ENCODE measurements at regions not wholly inside any gene's neighbourhood (a gene's known extent, or its start where the extent isn't known, plus 50 kb on each side); places are given as distances from the start of the nearest gene placed in this dataset.

DNA sequence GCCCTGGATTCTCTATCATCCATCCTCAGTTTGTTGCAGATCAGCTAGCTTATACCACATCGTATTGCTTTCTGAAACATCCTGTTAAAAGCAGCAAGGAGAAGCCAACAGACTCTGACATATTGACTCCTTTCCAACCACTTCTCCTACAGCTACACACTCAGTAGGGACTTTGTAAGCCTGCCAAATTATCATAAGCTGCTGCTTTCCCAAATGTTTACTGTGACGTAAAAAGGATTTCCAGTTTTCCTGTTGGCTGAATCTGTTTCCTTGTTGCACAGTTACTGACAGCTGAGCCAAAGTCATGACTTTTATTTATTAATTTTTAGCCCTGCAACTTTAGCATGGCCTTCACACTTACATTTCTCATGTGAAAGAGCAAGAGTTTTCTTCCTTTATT, 294.3 kb downstream of the KCNJ3 start:
- no peak for ATAC-seq
- FAIRE-seq = no peak
- DNase-seq (ENCODE audit: extremely low read depth in 1 of 4, low spot score in 3 of 4) = no peak
- Histone ChIP-seq H3K9me3 (replicated peaks; ENCODE audit: control insufficient read depth, insufficient read depth, low read depth, low read length) (no peaks in the 10 kb centered on the region), H3K4me2 (ENCODE audit: insufficient read depth, low read length) (no peak overlapping the region), H3K4me3 (no peak overlapping the region), H3K36me3 (ENCODE audit: control insufficient read depth, insufficient read depth, low read length) (no peaks in the 10 kb centered on the region), H2AFZ (ENCODE audit: low read depth, low read length) (no peak overlapping the region), H3K9me1 (ENCODE audit: control insufficient read depth, insufficient read depth, low read length) (no peaks in the 10 kb centered on the region), H3K79me2 (ENCODE audit: control insufficient read depth, insufficient read depth, low read length) (no peaks in the 10 kb centered on the region), H4K20me1 (replicated peaks; ENCODE audit: control insufficient read depth, insufficient read depth, low read length) (no peaks in the 10 kb centered on the region), H3K9ac (ENCODE audit: insufficient read depth in 1 of 2, low read depth in 2 of 2, low read length in 2 of 2) (no peak overlapping the region), H3K27me3 (ENCODE audit: control insufficient read depth in 2 of 2, insufficient read depth in 2 of 2, low read length in 2 of 2) (no peaks in the 10 kb centered on the region), H3K27ac (ENCODE audit: extremely low read depth, low read depth, low read length) (no peak overlapping the region), H3K4me1 (replicated peaks in 1 of 2; ENCODE audit: control insufficient read depth in 2 of 2, insufficient read depth in 2 of 2, low read length in 2 of 2) (no peaks in the 10 kb centered on the region)
- intact Hi-C loops (cut with micrococcal nuclease) (no loop called here), in situ Hi-C loops (cut with MboI) (no loop called here)
- POLR2A ChIA-PET = no interaction called here
- WGBS (ENCODE audit: insufficient coverage, low coverage, missing lambda C conversion rate) = 0% methylated on average over 2 of the region's 2 CpGs
- CTCF ChIA-PET (ENCODE audit: low intra/inter-chr PET ratio) = no interaction called here
- BruUV-seq (replicated peaks) = no TSS peak
- TF ChIP-seq RBM15 (IDR thresholded peaks at IDR 0.05; ENCODE audit: insufficient read depth, low read length) (no peak), HOXB6 (CRISPR knock-in tag; IDR thresholded peaks at IDR 0.05; ENCODE audit: borderline replicate concordance) (no peak), BMI1 (IDR thresholded peaks at IDR 0.05; ENCODE audit: low read length) (no peak), GABPB2 (CRISPR knock-in tag; conservative IDR thresholded peaks at IDR 0.05) (no peak), FIP1L1 (IDR thresholded peaks at IDR 0.05; ENCODE audit: low read depth, low read length, poor library complexity, severe bottlenecking) (no peak), ZNF780A (CRISPR knock-in tag; IDR thresholded peaks at IDR 0.05) (no peak), TOE1 (IDR thresholded peaks at IDR 0.05; ENCODE audit: borderline replicate concordance) (no peak), TOE1 (CRISPR knock-in tag; IDR thresholded peaks at IDR 0.05; ENCODE audit: borderline replicate concordance, low read depth) (no peak), ZBTB7A (IDR thresholded peaks at IDR 0.05; ENCODE audit: borderline replicate concordance, control insufficient read depth, low read depth, low read length) (no peak), RBFOX2 (IDR thresholded peaks at IDR 0.05; ENCODE audit: low read depth, low read length) (no peak), ZNF436 (CRISPR knock-in tag; IDR thresholded peaks at IDR 0.05) (no peak), CBFA2T2 (conservative IDR thresholded peaks at IDR 0.05) (no peak), SMAD2 (IDR thresholded peaks at IDR 0.05; ENCODE audit: low read depth, low read length) (no peak), TBP (optimal IDR thresholded peaks at IDR 0.05; ENCODE audit: low read depth, low read length) (no peak)
- TF ChIP-seq, protein P1, sequence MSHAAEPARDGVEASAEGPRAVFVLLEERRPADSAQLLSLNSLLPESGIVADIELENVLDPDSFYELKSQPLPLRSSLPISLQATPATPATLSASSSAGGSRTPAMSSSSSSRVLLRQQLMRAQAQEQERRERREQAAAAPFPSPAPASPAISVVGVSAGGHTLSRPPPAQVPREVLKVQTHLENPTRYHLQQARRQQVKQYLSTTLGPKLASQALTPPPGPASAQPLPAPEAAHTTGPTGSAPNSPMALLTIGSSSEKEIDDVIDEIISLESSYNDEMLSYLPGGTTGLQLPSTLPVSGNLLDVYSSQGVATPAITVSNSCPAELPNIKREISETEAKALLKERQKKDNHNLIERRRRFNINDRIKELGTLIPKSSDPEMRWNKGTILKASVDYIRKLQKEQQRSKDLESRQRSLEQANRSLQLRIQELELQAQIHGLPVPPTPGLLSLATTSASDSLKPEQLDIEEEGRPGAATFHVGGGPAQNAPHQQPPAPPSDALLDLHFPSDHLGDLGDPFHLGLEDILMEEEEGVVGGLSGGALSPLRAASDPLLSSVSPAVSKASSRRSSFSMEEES (CRISPR knock-in tag; IDR thresholded peaks at IDR 0.05) = no peak
- TF ChIP-seq, protein P2, sequence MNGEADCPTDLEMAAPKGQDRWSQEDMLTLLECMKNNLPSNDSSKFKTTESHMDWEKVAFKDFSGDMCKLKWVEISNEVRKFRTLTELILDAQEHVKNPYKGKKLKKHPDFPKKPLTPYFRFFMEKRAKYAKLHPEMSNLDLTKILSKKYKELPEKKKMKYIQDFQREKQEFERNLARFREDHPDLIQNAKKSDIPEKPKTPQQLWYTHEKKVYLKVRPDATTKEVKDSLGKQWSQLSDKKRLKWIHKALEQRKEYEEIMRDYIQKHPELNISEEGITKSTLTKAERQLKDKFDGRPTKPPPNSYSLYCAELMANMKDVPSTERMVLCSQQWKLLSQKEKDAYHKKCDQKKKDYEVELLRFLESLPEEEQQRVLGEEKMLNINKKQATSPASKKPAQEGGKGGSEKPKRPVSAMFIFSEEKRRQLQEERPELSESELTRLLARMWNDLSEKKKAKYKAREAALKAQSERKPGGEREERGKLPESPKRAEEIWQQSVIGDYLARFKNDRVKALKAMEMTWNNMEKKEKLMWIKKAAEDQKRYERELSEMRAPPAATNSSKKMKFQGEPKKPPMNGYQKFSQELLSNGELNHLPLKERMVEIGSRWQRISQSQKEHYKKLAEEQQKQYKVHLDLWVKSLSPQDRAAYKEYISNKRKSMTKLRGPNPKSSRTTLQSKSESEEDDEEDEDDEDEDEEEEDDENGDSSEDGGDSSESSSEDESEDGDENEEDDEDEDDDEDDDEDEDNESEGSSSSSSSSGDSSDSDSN (IDR thresholded peaks at IDR 0.05; ENCODE audit: borderline replicate concordance in 1 of 2, low read depth in 2 of 2, low read length in 2 of 2) = no peak
- TF ChIP-seq, protein P3, sequence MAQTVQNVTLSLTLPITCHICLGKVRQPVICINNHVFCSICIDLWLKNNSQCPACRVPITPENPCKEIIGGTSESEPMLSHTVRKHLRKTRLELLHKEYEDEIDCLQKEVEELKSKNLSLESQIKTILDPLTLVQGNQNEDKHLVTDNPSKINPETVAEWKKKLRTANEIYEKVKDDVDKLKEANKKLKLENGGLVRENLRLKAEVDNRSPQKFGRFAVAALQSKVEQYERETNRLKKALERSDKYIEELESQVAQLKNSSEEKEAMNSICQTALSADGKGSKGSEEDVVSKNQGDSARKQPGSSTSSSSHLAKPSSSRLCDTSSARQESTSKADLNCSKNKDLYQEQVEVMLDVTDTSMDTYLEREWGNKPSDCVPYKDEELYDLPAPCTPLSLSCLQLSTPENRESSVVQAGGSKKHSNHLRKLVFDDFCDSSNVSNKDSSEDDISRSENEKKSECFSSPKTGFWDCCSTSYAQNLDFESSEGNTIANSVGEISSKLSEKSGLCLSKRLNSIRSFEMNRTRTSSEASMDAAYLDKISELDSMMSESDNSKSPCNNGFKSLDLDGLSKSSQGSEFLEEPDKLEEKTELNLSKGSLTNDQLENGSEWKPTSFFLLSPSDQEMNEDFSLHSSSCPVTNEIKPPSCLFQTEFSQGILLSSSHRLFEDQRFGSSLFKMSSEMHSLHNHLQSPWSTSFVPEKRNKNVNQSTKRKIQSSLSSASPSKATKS (CRISPR knock-in tag; IDR thresholded peaks at IDR 0.05) = no peak

Data from K562 (cell line).